HCT116 (cell line): ENCODE measurements at regions not wholly inside any gene's neighbourhood (a gene's known extent, or its start where the extent isn't known, plus 50 kb on each side); places are given as distances from the start of the nearest gene placed in this dataset.

ENCODE experiments used
- ATAC-seq: fragments of 200-7000 bp; cut with Tn5 transposase; 2 replicates; pipeline ENCODE4 v1.9.1; 2020; ENCODE audit warnings: mild to moderate bottlenecking, moderate library complexity
- BruUV-seq: library from RNA; stranded (reverse); fragments of 400-500 nt; replicated peaks from 2 replicates; lab custom pipeline; 2021; lab: Mats Ljungman, UMichigan
- CTCF ChIA-PET: fragments of 300-600 bp; sonication (Branson Sonifier 250); formaldehyde crosslinking; loops from one replicate; lab custom pipeline; 2021; ENCODE audit warnings: antibody characterized with exemption; lab: Charles Lee
- POLR2A ChIA-PET: fragments of 300-600, 350-600 bp; sonication (Branson Sonifier 250); formaldehyde crosslinking; loops from one replicate; lab custom pipeline; 2021; ENCODE audit warnings: antibody characterized with exemption; lab: Charles Lee
- RAD21 ChIA-PET, 2 experiments: fragments of 300-600 bp; sonication (Branson Sonifier 250); formaldehyde crosslinking; loops; one replicate each; lab custom pipeline; 2023; ENCODE audit warnings: low total read pairs in 2 of 2; ENCODE audit not compliant: uncharacterized antibody in 2 of 2, unreplicated experiment in 2 of 2, low non-redundant PET in 1 of 2; lab: Charles Lee
- DNase-seq: peaks from one replicate; pipeline ENCODE4 v3.0.0-alpha.2; 2010; ENCODE audit warnings: low read depth, low spot score
- H2AFZ ChIP-seq: fragments of 200-600 bp; shearing (Covaris generic), sonication (generic); 2 replicates; pipeline ENCODE4 v1.6.1; 2017; ENCODE audit warnings: low read depth, mixed run types, mixed read lengths, antibody characterized with exemption, low read length; ENCODE audit not compliant: poor library complexity, severe bottlenecking
- H3K27ac ChIP-seq: 2 replicates; pipeline ENCODE4 v1.5.1; 2012; ENCODE audit warnings: low read depth, low read length
- H3K27me3 ChIP-seq: fragments of 200-600 bp; sonication (generic); 2 replicates; pipeline ENCODE4 v1.6.1; 2016; ENCODE audit warnings: mixed run types, low read length, mixed read lengths; ENCODE audit not compliant: insufficient read depth
- H3K36me3 ChIP-seq, 2 experiments: fragments of 200-500 bp in 1 of 2; fragments of 200-600 bp in 1 of 2; sonication (Bioruptor generic) in 1 of 2; sonication (generic) in 1 of 2; 2 replicates each; pipeline versions ENCODE4 v1.5.1 to v1.6.1; 2014 to 2016; ENCODE audit warnings: low read length in 2 of 2, inconsistent platforms in 1 of 2, mixed read lengths in 1 of 2, mixed run types in 1 of 2; ENCODE audit not compliant: insufficient read depth in 2 of 2, control insufficient read depth in 1 of 2
- H3K4me1 ChIP-seq, 2 experiments: fragments of 200-600 bp in 1 of 2; sonication (generic) in 1 of 2; 2 replicates each; pipeline versions ENCODE4 v1.5.1 to v1.6.1; 2012 to 2017; ENCODE audit warnings: low read length in 2 of 2, inconsistent platforms in 1 of 2, mild to moderate bottlenecking in 1 of 2, mixed read lengths in 1 of 2, mixed run types in 1 of 2, moderate library complexity in 1 of 2; ENCODE audit not compliant: insufficient read depth in 2 of 2, control insufficient read depth in 1 of 2
- H3K4me2 ChIP-seq: fragments of 200-600 bp; sonication (generic); 2 replicates; pipeline ENCODE4 v1.6.1; 2017; ENCODE audit warnings: mixed run types, low read length, mixed read lengths
- H3K4me3 ChIP-seq, 2 experiments: fragments of 200-600 bp in 1 of 2; sonication (generic) in 1 of 2; replicated peaks in 1 of 2; 2 replicates each; pipeline ENCODE4 v1.5.1; 2011 to 2016; ENCODE audit warnings: low read length in 2 of 2, control low read depth in 1 of 2, low read depth in 1 of 2, mild to moderate bottlenecking in 1 of 2, mixed read lengths in 1 of 2, mixed run types in 1 of 2
- H3K79me2 ChIP-seq: fragments of 200-600 bp; sonication (generic); 2 replicates; pipeline ENCODE4 v1.6.1; 2017; ENCODE audit warnings: mild to moderate bottlenecking, mixed run types, low read length, moderate library complexity, mixed read lengths; ENCODE audit not compliant: insufficient read depth
- H3K9ac ChIP-seq: fragments of 200-600 bp; sonication (generic); 2 replicates; pipeline ENCODE4 v1.6.1; 2016; ENCODE audit warnings: low read length, mixed read lengths
- H3K9me2 ChIP-seq: fragments of 200-600 bp; sonication (generic), shearing (Covaris generic); 2 replicates; pipeline ENCODE4 v1.6.1; 2017; ENCODE audit warnings: mixed run types, mild to moderate bottlenecking, moderate library complexity; ENCODE audit not compliant: insufficient read depth
- H3K9me3 ChIP-seq, 2 experiments: fragments of 200-500 bp in 1 of 2; fragments of 200-600 bp in 1 of 2; sonication (Bioruptor generic) in 1 of 2; sonication (generic) in 1 of 2; 2 replicates each; pipeline ENCODE4 v1.6.1; 2014 to 2017; ENCODE audit warnings: low read length in 2 of 2, mixed read lengths in 2 of 2, inconsistent platforms in 1 of 2, low read depth in 1 of 2, mild to moderate bottlenecking in 1 of 2, mixed run types in 1 of 2, moderate library complexity in 1 of 2; ENCODE audit not compliant: control insufficient read depth in 1 of 2, insufficient read depth in 1 of 2
- H4K20me1 ChIP-seq: fragments of 200-600 bp; sonication (generic), shearing (Covaris generic); 2 replicates; pipeline ENCODE4 v1.6.1; 2017; ENCODE audit warnings: mixed run types, mild to moderate bottlenecking, moderate library complexity; ENCODE audit not compliant: insufficient read depth
- CBX3 ChIP-seq: IDR thresholded peaks from 2 replicates; pipeline ENCODE4 v1.6.1; 2012; ENCODE audit warnings: low read depth
- CEBPB ChIP-seq: IDR thresholded peaks from 2 replicates; pipeline ENCODE4 v1.6.1; 2012; ENCODE audit warnings: low read depth
- EGR1 ChIP-seq: IDR thresholded peaks from 2 replicates; pipeline ENCODE4 v1.6.1; 2012; ENCODE audit warnings: low read depth
- EZH2 ChIP-seq: fragments of 200-600 bp; sonication (generic); IDR thresholded peaks from 2 replicates; pipeline ENCODE4 v1.6.1; 2017; ENCODE audit warnings: antibody characterized with exemption, mixed run types
- EZH2phosphoT487 ChIP-seq: fragments of 200-600 bp; IDR thresholded peaks from 2 replicates; pipeline ENCODE4 v1.6.1; 2018; ENCODE audit warnings: antibody characterized with exemption, borderline replicate concordance
- FOSL1 ChIP-seq: IDR thresholded peaks from 2 replicates; pipeline ENCODE4 v1.6.1; 2012; ENCODE audit warnings: low read depth
- POLR2A ChIP-seq: IDR thresholded peaks from 2 replicates; pipeline ENCODE4 v1.7.0; 2011; ENCODE audit warnings: borderline replicate concordance; ENCODE audit not compliant: insufficient read depth, insufficient read length; ENCODE audit errors: extremely low read depth
- POLR2AphosphoS5 ChIP-seq: IDR thresholded peaks from 2 replicates; pipeline ENCODE4 v1.6.1; 2011; ENCODE audit warnings: mild to moderate bottlenecking, low read depth, low read length, moderate library complexity
- REST ChIP-seq: IDR thresholded peaks from 2 replicates; pipeline ENCODE4 v1.6.1; 2012; ENCODE audit warnings: low read depth
- SIN3A ChIP-seq: IDR thresholded peaks from 2 replicates; pipeline ENCODE4 v1.6.1; 2012; ENCODE audit warnings: low read depth
- SP1 ChIP-seq: IDR thresholded peaks from 2 replicates; pipeline ENCODE4 v1.6.1; 2012; ENCODE audit warnings: low read depth
- TCF7L2 ChIP-seq: IDR thresholded peaks from 2 replicates; pipeline ENCODE4 v1.7.0; 2011; ENCODE audit warnings: borderline replicate concordance, inconsistent platforms; ENCODE audit not compliant: insufficient read depth, insufficient read length; ENCODE audit errors: extremely low read depth
- ZNF274 ChIP-seq: fragments of 200-500 bp; sonication (Bioruptor generic); IDR thresholded peaks from 2 replicates; pipeline ENCODE4 v1.6.1; 2014; ENCODE audit warnings: mild to moderate bottlenecking, low read depth, low read length, inconsistent platforms
- intact Hi-C: fragments of 100-400 bp; cut with micrococcal nuclease; formaldehyde crosslinking; loops from 2 replicates; pipeline ENCODE4 v1.10.0; 2022

DNA sequence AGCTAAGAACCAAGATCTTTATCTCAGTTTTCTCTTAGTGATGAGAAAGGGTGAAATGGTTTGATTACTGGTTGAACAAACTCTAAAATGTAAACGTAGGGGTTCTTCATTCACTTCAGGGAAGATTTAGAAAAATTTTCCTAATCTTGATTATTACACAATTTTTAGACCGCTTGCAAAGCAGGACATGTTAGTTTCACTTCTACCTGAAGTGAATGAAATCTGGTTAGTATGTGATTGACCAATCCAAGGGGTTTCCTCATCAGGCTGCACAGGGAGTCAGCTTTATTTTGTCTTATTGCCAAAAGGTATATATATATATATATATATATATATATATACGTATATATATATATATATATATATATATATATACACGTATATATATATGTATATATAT is 740.4 kb downstream of the TUSC7 start:
- no TSS peak for BruUV-seq

More for the DNA sequence above, 740.4 kb downstream of the TUSC7 start:
- no peak overlapping the region for H3K4me3 ChIP-seq
- H3K4me2 ChIP-seq: no peak overlapping the region
- no peaks in the 10 kb centered on the region for H3K9me2 ChIP-seq
- ATAC-seq: no peak
- CTCF ChIA-PET: no interaction called here
- H3K9ac ChIP-seq: no peak overlapping the region
- H2AFZ ChIP-seq: no peak overlapping the region
- intact Hi-C loops: no loop called here
- no peaks in the 10 kb centered on the region for H3K4me1 ChIP-seq
- no peak for TF ChIP-seq SIN3A
- no peak for TF ChIP-seq POLR2A
- no peak for TF ChIP-seq POLR2AphosphoS5
- TF ChIP-seq FOSL1: no peak
- TF ChIP-seq TCF7L2: no peak
- TF ChIP-seq EZH2: no peak
- TF ChIP-seq REST: no peak
- no peak for TF ChIP-seq SP1
- TF ChIP-seq CEBPB: no peak
- TF ChIP-seq ZNF274: no peak
- no peak for TF ChIP-seq EGR1
- TF ChIP-seq CBX3: no peak
- no peak for TF ChIP-seq EZH2phosphoT487
- TF ChIP-seq, all 23 proteins: peak for 0
- no peaks in the 10 kb centered on the region for H4K20me1 ChIP-seq
- RAD21 ChIA-PET: no interaction called here
- H3K36me3 ChIP-seq: no peaks in the 10 kb centered on the region
- no peaks in the 10 kb centered on the region for H3K9me3 ChIP-seq
- no peaks in the 10 kb centered on the region for H3K79me2 ChIP-seq
- no peak overlapping the region for H3K27ac ChIP-seq
- no peaks in the 10 kb centered on the region for H3K27me3 ChIP-seq
- POLR2A ChIA-PET: no interaction called here
- DNase-seq: no peak
